SK-N-SH treated with all-trans-retinoic acid at 6 μM for 48 hours (cell line): ENCODE measurements at regions not wholly inside any gene's neighbourhood (a gene's known extent, or its start where the extent isn't known, plus 50 kb on each side); places are given as distances from the start of the nearest gene placed in this dataset.

Source experiments
- ATAC-seq: fragments of 200-7000 bp; cut with Tn5 transposase; 3 replicates; pipeline ENCODE4 v1.9.1; 2020; ENCODE audit warnings: mild to moderate bottlenecking, moderate library complexity
- ARNTL ChIP-seq: fragments of 450-650 bp; formaldehyde crosslinking; IDR thresholded peaks from 2 replicates; pipeline ENCODE4 v1.5.0; 2020; ENCODE audit warnings: low read depth, mild to moderate bottlenecking, moderate library complexity, borderline replicate concordance
- CSDC2 ChIP-seq: fragments of 250-450 bp; sonication (Bioruptor Pico); IDR thresholded peaks from 2 replicates; pipeline ENCODE4 v1.5.0; 2020; ENCODE audit warnings: mild to moderate bottlenecking, moderate library complexity
- ESRRG ChIP-seq: fragments of 250-450 bp; sonication (Bioruptor Pico); IDR thresholded peaks from 2 replicates; pipeline ENCODE4 v1.6.1; 2021; ENCODE audit warnings: mild to moderate bottlenecking
- GLIS3 ChIP-seq: fragments of 250-450 bp; sonication (Bioruptor Pico); IDR thresholded peaks from 2 replicates; pipeline ENCODE4 v1.5.0; 2020; ENCODE audit warnings: mild to moderate bottlenecking, moderate library complexity
- ISL1 ChIP-seq: fragments of 250-450 bp; sonication (Bioruptor Pico); IDR thresholded peaks from 2 replicates; pipeline ENCODE4 v2.1.2; 2022; ENCODE audit warnings: mild to moderate bottlenecking, moderate library complexity
- OSR1 ChIP-seq: fragments of 250-450 bp; sonication (Bioruptor Pico); IDR thresholded peaks from 2 replicates; pipeline ENCODE4 v1.8.0; 2022; ENCODE audit warnings: moderate library complexity, mild to moderate bottlenecking, inconsistent platforms
- PPARA ChIP-seq: fragments of 250-450 bp; sonication (Bioruptor Pico); IDR thresholded peaks from 2 replicates; pipeline ENCODE4 v1.5.0; 2020; ENCODE audit warnings: mild to moderate bottlenecking, borderline replicate concordance
- RARB ChIP-seq: fragments of 250-450 bp; sonication (Bioruptor Pico); IDR thresholded peaks from 2 replicates; pipeline ENCODE4 v1.8.0; 2021; ENCODE audit warnings: mild to moderate bottlenecking, moderate library complexity
- SNAI2 ChIP-seq: fragments of 250-450 bp; sonication (Bioruptor Pico); IDR thresholded peaks from 2 replicates; pipeline ENCODE4 v1.5.0; 2020; ENCODE audit warnings: mild to moderate bottlenecking, moderate library complexity
- TCF4 ChIP-seq: fragments of 250-450 bp; sonication (Bioruptor Pico); IDR thresholded peaks from 2 replicates; pipeline ENCODE4 v1.8.0; 2021; ENCODE audit warnings: mild to moderate bottlenecking, moderate library complexity, borderline replicate concordance
- TOX ChIP-seq: fragments of 250-450 bp; sonication (Bioruptor Pico); IDR thresholded peaks from 2 replicates; pipeline ENCODE4 v1.8.0; 2021; ENCODE audit warnings: mild to moderate bottlenecking, moderate library complexity, borderline replicate concordance
- ZC3H10 ChIP-seq: fragments of 250-450 bp; sonication (Bioruptor Pico); IDR thresholded peaks from 2 replicates; pipeline ENCODE4 v1.5.1; 2021; ENCODE audit warnings: mild to moderate bottlenecking, moderate library complexity
- ZFP3 ChIP-seq: fragments of 250-450 bp; sonication (Bioruptor Pico); IDR thresholded peaks from 2 replicates; pipeline ENCODE4 v1.5.0; 2020; ENCODE audit warnings: mild to moderate bottlenecking, moderate library complexity
- ZFP30 ChIP-seq: fragments of 450-650 bp; formaldehyde crosslinking; IDR thresholded peaks from 2 replicates; pipeline ENCODE4 v1.5.0; 2022; ENCODE audit warnings: mild to moderate bottlenecking, moderate library complexity
- ZNF565 ChIP-seq: fragments of 450-650 bp; formaldehyde crosslinking; conservative IDR thresholded peaks from 2 replicates; pipeline ENCODE4 v1.5.0; 2020; ENCODE audit warnings: low read depth, mild to moderate bottlenecking, moderate library complexity
- ZNF70 ChIP-seq: fragments of 450-650 bp; formaldehyde crosslinking; IDR thresholded peaks from 2 replicates; pipeline ENCODE4 v1.5.0; 2020; ENCODE audit warnings: mild to moderate bottlenecking, moderate library complexity
- ZNF8 ChIP-seq: fragments of 450-650 bp; formaldehyde crosslinking; IDR thresholded peaks from 2 replicates; pipeline ENCODE4 v1.5.0; 2020; ENCODE audit warnings: mild to moderate bottlenecking, moderate library complexity
- TF ChIP-seq, protein P1 (sequence below): fragments of 250-450 bp; sonication (Bioruptor Pico); IDR thresholded peaks from 2 replicates; pipeline ENCODE4 v1.5.0; 2020; ENCODE audit warnings: mild to moderate bottlenecking, moderate library complexity
- TF ChIP-seq, protein P2 (sequence below): fragments of 250-450 bp; sonication (Bioruptor Pico); IDR thresholded peaks from 2 replicates; pipeline ENCODE4 v1.8.0; 2021; ENCODE audit warnings: low read depth, mild to moderate bottlenecking, moderate library complexity, borderline replicate concordance
- TF ChIP-seq, protein P3 (sequence below): fragments of 250-450 bp; sonication (Bioruptor Pico); IDR thresholded peaks from 2 replicates; pipeline ENCODE4 v1.8.0; 2020; ENCODE audit warnings: mild to moderate bottlenecking, moderate library complexity, borderline replicate concordance
- TF ChIP-seq, protein P4 (sequence below): fragments of 250-450 bp; sonication (Bioruptor Pico); IDR thresholded peaks from 2 replicates; pipeline ENCODE4 v1.5.1; 2021; ENCODE audit warnings: mild to moderate bottlenecking, moderate library complexity

DNA sequence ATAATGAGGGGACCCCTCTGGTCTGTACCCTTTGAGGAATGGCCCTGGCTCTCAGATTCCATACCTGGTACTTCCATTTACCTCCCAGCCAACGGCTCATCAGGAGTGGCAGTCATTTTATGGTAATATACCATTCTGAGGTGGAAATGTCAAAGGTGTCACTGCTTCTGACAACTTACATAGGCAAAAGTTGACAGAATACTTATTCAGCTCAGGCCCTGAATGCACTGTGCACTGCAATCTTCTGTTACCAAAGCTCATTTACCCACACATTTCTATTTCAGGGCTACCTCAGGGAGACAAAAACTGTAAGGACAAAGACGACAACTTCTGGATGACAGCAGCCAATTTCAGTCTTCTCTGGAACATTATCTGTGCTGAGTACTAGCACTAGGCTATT lies 212.2 kb upstream of the TMEM260 start:
- TF ChIP-seq TOX (CRISPR knock-in tag) (no peak), ESRRG (CRISPR knock-in tag) (no peak), RARB (CRISPR knock-in tag) (no peak), ZFP3 (no peak), ZNF8 (no peak), SNAI2 (CRISPR knock-in tag) (no peak), CSDC2 (CRISPR knock-in tag) (no peak), TCF4 (no peak), ISL1 (CRISPR knock-in tag) (no peak), ZNF70 (CRISPR knock-in tag) (no peak), ARNTL (CRISPR knock-in tag) (no peak)
- TF ChIP-seq, protein P1, sequence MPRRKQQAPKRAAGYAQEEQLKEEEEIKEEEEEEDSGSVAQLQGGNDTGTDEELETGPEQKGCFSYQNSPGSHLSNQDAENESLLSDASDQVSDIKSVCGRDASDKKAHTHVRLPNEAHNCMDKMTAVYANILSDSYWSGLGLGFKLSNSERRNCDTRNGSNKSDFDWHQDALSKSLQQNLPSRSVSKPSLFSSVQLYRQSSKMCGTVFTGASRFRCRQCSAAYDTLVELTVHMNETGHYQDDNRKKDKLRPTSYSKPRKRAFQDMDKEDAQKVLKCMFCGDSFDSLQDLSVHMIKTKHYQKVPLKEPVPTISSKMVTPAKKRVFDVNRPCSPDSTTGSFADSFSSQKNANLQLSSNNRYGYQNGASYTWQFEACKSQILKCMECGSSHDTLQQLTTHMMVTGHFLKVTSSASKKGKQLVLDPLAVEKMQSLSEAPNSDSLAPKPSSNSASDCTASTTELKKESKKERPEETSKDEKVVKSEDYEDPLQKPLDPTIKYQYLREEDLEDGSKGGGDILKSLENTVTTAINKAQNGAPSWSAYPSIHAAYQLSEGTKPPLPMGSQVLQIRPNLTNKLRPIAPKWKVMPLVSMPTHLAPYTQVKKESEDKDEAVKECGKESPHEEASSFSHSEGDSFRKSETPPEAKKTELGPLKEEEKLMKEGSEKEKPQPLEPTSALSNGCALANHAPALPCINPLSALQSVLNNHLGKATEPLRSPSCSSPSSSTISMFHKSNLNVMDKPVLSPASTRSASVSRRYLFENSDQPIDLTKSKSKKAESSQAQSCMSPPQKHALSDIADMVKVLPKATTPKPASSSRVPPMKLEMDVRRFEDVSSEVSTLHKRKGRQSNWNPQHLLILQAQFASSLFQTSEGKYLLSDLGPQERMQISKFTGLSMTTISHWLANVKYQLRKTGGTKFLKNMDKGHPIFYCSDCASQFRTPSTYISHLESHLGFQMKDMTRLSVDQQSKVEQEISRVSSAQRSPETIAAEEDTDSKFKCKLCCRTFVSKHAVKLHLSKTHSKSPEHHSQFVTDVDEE (CRISPR knock-in tag), result no peak
- TF ChIP-seq, all 23 proteins: peak for 0
- ATAC-seq, result no peak

DNA sequence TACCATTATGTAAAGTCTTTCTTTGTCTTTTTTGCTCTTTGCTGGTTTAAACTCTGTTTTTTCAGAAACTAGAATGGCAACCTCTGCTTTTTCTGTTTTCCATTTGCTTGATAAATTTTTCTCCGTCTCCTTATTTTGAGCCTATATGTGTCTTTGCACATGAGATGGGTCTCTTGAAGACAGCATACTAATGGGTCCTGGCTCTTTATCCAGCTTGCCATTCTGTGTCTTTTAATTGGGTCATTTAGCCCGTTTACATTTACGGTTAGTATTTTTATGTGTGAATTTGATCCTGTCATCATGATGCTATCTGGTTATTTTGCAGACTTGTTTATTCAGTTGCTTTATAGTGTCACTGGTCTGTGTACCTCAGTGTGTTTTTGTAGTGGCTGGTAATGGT lies 207.9 kb upstream of the TMEM260 start:
- no peak for ATAC-seq
- no peak for TF ChIP-seq RARB (CRISPR knock-in tag)
- no peak for TF ChIP-seq ZFP30 (CRISPR knock-in tag)
- no peak for TF ChIP-seq ZNF8
- TF ChIP-seq SNAI2 (CRISPR knock-in tag), result no peak
- no peak for TF ChIP-seq PPARA (CRISPR knock-in tag)
- TF ChIP-seq TOX (CRISPR knock-in tag), result no peak
- no peak for TF ChIP-seq ZC3H10 (CRISPR knock-in tag)
- no peak for TF ChIP-seq GLIS3
- TF ChIP-seq, protein P2, sequence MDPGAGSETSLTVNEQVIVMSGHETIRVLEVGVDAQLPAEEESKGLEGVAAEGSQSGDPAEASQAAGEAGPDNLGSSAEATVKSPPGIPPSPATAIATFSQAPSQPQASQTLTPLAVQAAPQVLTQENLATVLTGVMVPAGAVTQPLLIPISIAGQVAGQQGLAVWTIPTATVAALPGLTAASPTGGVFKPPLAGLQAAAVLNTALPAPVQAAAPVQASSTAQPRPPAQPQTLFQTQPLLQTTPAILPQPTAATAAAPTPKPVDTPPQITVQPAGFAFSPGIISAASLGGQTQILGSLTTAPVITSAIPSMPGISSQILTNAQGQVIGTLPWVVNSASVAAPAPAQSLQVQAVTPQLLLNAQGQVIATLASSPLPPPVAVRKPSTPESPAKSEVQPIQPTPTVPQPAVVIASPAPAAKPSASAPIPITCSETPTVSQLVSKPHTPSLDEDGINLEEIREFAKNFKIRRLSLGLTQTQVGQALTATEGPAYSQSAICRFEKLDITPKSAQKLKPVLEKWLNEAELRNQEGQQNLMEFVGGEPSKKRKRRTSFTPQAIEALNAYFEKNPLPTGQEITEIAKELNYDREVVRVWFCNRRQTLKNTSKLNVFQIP (CRISPR knock-in tag), result no peak
- TF ChIP-seq ZFP3, result no peak
- TF ChIP-seq, protein P3, sequence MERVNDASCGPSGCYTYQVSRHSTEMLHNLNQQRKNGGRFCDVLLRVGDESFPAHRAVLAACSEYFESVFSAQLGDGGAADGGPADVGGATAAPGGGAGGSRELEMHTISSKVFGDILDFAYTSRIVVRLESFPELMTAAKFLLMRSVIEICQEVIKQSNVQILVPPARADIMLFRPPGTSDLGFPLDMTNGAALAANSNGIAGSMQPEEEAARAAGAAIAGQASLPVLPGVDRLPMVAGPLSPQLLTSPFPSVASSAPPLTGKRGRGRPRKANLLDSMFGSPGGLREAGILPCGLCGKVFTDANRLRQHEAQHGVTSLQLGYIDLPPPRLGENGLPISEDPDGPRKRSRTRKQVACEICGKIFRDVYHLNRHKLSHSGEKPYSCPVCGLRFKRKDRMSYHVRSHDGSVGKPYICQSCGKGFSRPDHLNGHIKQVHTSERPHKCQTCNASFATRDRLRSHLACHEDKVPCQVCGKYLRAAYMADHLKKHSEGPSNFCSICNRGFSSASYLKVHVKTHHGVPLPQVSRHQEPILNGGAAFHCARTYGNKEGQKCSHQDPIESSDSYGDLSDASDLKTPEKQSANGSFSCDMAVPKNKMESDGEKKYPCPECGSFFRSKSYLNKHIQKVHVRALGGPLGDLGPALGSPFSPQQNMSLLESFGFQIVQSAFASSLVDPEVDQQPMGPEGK (CRISPR knock-in tag), result no peak
- no peak for TF ChIP-seq ZNF70 (CRISPR knock-in tag)
- no peak for TF ChIP-seq OSR1 (CRISPR knock-in tag)
- TF ChIP-seq, protein P4, sequence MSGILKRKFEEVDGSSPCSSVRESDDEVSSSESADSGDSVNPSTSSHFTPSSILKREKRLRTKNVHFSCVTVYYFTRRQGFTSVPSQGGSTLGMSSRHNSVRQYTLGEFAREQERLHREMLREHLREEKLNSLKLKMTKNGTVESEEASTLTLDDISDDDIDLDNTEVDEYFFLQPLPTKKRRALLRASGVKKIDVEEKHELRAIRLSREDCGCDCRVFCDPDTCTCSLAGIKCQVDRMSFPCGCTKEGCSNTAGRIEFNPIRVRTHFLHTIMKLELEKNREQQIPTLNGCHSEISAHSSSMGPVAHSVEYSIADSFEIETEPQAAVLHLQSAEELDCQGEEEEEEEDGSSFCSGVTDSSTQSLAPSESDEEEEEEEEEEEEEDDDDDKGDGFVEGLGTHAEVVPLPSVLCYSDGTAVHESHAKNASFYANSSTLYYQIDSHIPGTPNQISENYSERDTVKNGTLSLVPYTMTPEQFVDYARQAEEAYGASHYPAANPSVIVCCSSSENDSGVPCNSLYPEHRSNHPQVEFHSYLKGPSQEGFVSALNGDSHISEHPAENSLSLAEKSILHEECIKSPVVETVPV, result no peak
- no peak for TF ChIP-seq ESRRG (CRISPR knock-in tag)
- no peak for TF ChIP-seq ZNF565 (CRISPR knock-in tag)
- TF ChIP-seq, protein P1 (CRISPR knock-in tag), result no peak
- TF ChIP-seq TCF4, result no peak
